Inflammatory macrophage treated with lipopolysaccharide for 1 hour (primary cell): ENCODE measurements at regions not wholly inside any gene's neighbourhood (a gene's known extent, or its start where the extent isn't known, plus 50 kb on each side); places are given as distances from the start of the nearest gene placed in this dataset.

Source experiments
- DNase-seq, 2 donors: peaks; one replicate each; pipeline ENCODE4 v3.0.0-alpha.2; 2020 to 2022

DNA sequence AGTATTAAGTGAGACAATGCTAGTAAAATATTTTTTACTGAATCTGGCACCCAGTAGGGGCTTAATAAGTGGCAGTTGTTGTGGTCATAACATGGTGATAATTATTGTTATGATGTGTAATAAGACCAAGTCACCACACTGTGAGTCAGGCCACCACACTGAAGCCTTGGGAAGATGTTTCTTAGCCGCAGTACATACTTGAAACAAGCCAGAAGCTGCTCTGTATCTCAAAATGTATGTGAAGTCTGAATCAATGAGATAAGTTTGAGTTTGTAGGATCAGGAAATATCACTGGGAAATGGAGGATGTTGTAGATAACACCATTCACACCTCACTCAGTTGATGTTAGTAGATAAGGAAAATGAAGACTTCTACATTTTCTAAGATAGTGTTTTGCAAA lies 51.3 kb upstream of the PTPN3 start:
- no peak for DNase-seq

DNA sequence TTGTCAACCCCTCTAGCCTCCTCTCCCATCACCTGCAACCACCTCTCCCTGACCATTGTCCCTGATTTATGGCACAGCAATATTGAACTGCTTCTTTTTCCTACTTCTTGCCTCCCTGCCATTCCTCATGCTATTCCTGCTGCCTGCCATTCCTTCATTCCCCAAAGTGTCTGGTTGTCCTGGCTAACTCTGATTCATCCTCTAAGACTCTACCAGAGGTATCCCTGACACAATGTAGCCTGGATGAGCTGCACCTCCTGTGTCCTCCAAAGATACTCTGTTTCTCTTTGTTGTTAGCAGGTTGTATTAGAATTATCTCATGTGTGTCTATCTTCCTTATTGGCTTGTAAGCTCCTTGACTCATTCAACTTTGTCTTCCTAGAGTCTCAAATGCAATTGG lies 53.5 kb upstream of the PTPN3 start:
- DNase-seq = no peak

- DNase-seq = no peak
These were observed 57.1 kb upstream of the PTPN3 start for GRCh38 chr9:109555215-109555614.

DNA sequence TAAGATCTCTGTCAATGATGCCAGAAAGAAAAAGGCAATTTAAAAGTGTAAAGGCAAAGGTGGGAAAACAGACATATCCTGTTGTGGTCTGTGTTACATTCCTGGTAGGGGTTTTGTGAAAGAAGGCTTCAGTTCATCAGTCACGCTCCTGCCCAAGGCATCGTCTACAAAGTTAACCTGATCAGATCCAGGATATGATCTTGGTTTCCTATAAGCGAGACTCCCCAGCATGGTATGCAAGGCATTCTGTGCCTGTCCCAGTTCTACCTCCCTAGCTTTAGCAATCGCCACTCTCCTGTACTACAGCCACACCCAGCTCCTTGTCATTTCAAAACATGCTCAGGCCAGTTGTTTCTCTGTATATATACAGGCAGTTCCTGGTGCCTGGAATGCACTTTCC lies 58.0 kb upstream of the PTPN3 start:
- DNase-seq = no peak

GRCh38 chr9:109556786-109557185 lies 58.7 kb upstream of the PTPN3 start:
- no peak for DNase-seq

DNA sequence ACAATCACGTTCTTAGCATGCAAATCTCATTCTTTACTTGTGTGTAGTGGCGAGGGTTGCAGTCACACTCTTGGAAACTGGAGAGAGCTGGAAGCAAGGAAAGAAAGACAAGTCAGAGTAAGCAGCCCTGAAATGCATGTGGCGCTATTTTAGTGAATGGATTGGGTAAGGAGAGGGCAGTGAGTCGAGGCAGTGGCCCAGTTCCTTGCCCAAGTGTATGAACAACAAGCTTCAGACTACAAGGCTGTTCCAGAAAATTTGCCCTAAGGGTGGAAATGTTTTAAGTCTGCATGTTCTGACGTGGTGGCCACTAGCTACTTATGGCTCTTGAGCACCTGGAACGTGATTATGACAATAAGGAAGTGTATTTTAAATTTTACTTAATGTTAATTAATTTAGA lies 59.4 kb upstream of the PTPN3 start:
- no peak for DNase-seq

DNA sequence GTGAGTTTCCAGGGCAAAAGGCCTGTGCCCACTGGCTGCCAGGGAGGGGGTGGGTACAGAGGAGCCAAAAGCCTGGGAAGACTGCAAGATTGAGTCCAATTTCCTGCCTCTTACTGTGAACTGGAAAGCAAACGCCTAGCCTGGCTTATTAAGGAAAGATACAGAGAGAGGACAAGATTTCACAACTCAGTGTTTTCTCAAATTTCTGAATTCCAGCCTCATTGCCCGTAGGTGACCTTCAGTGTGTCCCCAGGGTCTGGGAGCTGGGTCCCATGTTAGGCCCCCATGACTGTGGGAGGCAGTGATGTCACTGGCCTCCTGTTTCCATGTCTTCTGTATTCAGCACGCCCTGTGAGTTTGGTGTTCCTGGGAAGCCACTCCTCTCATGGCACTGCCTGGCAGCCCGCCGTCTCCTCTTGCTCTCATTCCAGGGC lies 60.6 kb upstream of the PTPN3 start:
- DNase-seq = peak in 1 of 2 donors; percentile 1

DNA sequence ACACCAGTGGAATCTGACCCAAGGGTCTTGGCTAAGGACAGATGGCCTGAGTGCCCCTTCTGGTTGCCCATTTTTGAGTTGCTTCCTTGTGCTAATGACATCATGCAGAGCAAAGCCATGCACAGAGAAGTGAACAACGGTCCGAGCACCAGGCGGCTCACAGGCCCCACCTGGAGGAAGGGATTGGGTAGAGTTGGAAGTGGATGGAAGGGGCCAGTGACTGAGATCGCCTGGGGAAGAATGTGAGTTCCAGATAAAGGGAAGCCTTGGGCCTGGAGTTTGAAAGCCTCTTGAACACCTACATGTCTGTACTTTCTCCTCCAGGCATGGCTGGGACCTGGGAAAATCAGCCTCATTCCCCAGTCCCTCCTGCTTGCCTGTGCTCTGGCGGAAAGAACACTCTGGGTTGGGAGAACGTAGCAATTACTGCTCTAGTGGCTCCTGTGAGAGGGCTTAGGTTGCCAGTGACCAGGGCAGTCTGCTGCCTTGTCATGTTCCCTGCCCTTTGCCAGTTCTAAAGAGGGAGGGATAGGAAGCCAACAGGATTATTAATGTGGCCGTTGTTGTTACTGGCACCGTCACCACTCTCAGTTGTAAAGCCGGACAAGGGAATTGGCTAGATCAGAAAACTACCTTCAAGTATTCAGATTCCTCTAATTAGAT lies 62.5 kb upstream of the PTPN3 start:
- no peak for DNase-seq

DNA sequence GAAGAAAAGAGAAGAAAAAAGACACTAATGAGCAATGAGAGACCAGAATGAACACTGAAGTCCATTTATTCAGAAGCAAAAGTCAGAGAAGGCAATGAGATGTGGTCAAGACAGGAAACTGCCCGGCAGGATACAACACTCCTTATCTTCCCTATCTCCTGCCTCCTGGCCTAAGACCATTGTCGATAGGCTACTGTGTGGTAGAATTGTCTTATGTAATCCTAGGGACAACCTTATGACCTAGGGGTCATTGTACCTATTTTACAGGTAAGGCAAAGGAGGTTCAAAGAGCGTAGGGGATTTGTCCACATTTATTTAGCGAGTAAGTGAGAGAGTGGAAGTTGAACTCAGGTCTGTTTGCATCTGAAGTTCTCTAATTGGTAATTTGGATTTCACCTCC lies 63.0 kb upstream of the PTPN3 start:
- DNase-seq = no peak

GRCh38 chr9:109568089-109568488 lies 70.0 kb upstream of the PTPN3 start:
- DNase-seq = no peak

DNA sequence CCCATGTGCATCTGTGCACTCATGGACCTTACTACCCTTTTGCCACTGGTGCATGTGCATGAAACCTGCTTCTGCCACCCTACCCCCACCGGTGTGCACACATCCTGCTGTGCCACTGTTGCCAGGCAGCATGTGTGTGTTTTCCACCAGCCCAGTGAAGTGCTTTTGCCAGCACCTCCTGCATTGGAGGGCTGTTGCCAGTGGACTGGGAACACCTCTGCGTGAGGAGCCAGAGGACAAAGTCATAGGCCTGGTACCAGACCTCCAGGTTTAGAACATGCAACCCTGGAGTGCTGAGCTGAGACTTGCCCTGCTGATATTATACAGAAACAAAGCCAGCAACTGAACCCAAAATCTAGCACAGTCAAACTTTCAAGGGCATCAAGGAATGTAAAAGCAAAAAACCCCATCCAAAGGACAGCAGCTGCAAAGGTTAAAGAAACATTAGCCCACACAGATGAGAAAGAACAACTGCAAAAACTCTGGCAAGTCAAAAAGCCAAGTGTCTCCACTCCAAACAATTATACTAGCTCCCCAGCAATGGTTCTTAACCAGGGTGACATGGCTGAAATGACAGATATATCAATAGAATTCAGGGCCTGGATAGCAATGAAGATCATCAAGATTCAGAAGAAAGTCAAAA lies 70.6 kb upstream of the PTPN3 start:
- DNase-seq = no peak

DNA sequence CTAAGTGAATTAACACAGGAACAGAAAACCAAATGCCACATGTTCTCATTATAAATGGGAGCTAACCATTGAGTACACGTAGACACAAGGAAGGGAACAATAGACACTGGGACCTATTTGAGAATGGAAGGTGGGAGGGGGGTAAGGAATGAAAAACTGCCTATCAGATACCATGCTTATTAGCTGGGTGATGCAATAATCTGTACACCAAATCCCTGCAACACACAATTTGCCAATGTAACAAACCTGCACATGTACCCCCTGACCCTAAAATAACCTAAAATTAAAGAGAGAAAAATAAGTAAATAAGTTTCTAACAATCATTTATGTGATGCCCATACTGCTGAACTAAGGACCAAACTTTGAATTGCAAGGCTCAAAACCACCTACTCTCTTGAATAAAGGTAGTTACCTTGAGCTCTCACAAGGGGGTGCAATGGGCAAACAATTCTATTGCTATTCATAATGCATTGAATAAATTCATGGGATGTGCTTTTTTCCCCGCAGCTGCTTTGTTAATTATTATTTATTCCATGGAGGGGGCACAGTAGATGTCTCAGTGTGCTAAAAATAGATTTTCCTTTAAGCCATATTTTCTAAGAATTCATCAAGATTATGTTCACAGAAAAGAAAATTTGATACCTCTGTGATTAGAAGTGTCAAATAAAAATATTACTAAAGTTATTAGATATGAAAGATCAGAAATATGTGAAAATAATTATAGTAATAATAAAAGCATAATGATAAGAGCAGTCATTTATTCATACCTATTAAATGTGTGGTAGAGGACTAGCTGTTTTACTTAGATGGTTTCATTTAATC lies 76.2 kb upstream of the PTPN3 start:
- DNase-seq = peak; percentile 19 to 60

- no peak for DNase-seq
These were observed 78.7 kb upstream of the PTPN3 start for GRCh38 chr9:109576762-109577161.

GRCh38 chr9:109579191-109579948 lies 81.3 kb upstream of the PTPN3 start:
- DNase-seq = no peak

DNA sequence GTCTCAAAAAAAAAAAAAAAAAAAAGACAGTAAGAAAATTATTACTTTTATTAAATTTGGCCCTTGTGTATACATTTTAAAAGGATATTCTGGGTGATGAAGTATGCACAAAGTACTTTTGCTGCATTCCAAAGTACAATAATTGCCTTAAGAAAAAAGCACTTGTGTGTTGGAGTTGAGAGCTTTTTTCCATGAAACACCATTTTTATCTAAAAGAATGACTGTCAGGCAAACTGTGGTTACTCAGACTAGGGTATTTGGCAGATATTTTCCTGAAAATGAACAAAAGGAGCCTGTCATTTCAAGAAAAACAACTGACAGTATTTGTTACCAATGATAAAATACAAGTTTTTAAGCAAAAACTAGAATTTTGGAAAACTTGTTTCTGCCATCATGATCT lies 84.3 kb upstream of the PTPN3 start:
- no peak for DNase-seq

DNA sequence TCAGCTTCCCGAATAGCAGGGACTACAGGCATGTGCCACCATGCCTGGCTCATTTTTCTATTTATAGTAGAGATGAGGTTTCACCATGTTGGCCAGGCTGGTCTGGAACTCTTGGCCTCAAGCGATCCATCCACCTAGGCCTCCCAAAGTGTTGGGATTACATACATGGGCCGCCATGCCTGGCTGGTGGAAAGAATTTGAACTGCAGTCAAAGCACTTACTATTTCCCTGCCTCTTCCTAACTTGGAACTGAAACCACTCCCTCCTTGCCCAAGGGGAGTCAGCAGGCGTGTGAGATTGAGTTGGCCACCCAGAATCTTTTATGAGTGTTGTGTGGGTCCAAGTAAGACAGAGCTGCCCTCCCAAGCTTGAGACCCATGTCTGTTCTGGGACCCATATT lies 86.1 kb upstream of the PTPN3 start:
- no peak for DNase-seq

DNA sequence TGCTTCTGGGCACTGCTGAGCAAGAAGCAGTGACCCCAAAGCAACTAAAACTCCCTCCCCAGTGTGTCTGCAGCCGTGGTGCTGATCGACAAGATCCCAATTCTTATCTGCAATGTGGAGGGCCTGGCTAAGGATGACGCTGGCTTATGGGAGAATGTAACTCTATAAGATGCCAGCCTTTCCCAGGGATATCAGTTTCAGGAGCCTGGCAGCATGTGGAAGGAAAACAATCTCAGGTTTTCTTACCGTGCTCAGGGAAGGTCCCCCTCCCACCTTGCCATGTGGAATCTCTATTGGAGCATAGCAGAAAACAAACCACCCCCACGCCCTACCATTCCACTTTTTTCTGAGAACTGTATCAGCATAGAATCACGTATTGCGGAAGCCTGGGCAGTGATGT lies 87.7 kb upstream of the PTPN3 start:
- no peak for DNase-seq

- DNase-seq = no peak
These were observed 88.9 kb upstream of the PTPN3 start for GRCh38 chr9:109586993-109587392.

GRCh38 chr9:109588415-109588814 lies 90.3 kb upstream of the PTPN3 start:
- DNase-seq = no peak

GRCh38 chr9:109590966-109591365 lies 92.9 kb upstream of the PTPN3 start:
- no peak for DNase-seq

DNA sequence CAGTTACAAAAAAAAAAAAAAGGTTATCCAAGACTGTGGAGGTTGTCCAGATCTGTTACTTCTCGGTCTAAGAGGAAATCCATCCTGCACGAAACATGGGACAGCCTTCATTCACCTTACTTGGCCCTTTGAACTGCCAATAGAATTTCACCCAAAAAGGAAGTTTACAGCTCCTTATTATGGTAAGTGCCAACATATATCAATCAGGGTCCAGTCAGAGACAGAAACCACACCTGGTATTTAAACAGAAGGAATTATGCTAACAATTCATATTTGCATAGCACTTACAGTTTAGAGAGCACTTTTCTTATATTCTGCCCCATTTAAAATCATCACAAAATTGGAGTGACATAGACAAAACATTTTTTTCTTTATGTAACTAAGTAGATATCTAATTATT lies 93.6 kb upstream of the PTPN3 start:
- DNase-seq = no peak

DNA sequence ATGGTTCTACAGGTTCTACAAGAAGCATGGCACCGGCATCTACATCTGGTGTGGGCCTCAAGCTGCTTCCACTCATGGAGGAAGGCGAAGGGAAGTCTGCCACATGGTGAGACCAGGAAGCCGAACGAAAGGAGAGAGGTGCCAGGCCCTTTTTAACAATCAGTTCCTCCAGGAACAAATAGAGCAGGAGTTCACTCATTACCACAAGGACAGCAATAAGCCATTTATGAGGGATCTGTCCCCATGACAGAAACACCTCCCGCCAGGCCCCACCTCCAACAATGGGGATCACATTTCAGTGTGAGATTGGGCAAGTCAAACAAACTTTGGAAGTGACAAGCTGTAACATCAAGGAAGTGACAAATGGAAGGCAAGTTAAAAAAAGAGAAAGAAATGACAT lies 95.5 kb upstream of the PTPN3 start:
- DNase-seq = no peak

GRCh38 chr9:109597496-109597895 lies 99.4 kb upstream of the PTPN3 start:
- peak; percentile 1 to 6 for DNase-seq
